ENCODE measurements at regions not wholly inside any gene's neighbourhood (a gene's known extent, or its start where the extent isn't known, plus 50 kb on each side); places are given as distances from the start of the nearest gene placed in this dataset.

DNA sequence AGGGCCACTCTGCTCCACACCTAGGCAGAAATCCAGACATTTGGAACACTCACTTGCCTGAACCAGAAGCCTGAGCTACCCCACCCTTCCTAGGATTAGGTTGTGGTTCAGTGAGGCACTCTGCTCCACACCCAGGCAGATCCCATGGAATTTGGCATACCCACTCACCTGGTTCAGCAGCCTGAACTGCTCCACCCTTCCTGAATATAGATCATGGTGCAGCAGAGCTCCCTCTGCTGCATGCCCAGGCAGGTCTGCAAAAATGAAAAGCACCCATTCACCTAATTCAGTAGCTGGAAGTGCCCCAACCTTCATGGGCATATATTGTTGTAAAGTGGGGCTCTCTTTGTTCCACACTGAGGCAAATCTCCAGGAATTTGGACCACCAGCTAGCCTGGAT lies 185.1 kb upstream of the CNTNAP5 start:
- intact Hi-C loops (cut with micrococcal nuclease; ENCODE audit: unreplicated experiment), result no loop called here
- H3K36me3 Mint-ChIP-seq (ENCODE audit: insufficient read depth, unreplicated experiment), result no peaks in the 10 kb centered on the region
- no TSS peak for BruUV-seq (replicated peaks)
- Histone ChIP-seq H3K27me3 (replicated peaks; ENCODE audit: control insufficient read depth, insufficient read depth, low read length) (no peaks in the 10 kb centered on the region), H3K4me1 (no peaks in the 10 kb centered on the region), H3K4me3 (ENCODE audit: low read depth, low read length) (no peak overlapping the region), H3K9me3 (peaks cover 9% of the 10 kb centered on the region; the same call in 1 of the 2 replicates), H3K36me3 (ENCODE audit: control insufficient read depth, insufficient read depth, low read length) (no peaks in the 10 kb centered on the region)
- H3K27ac Mint-ChIP-seq (ENCODE audit: unreplicated experiment), result no peak overlapping the region
- no peak overlapping the region for H3K4me3 Mint-ChIP-seq (ENCODE audit: unreplicated experiment)
- H3K27me3 Mint-ChIP-seq (ENCODE audit: insufficient read depth, unreplicated experiment), result no peaks in the 10 kb centered on the region
- H3K4me1 Mint-ChIP-seq (ENCODE audit: low read depth, unreplicated experiment), result no peaks in the 10 kb centered on the region
- POLR2A ChIA-PET, result no interaction called here
- TF ChIP-seq, protein P1, sequence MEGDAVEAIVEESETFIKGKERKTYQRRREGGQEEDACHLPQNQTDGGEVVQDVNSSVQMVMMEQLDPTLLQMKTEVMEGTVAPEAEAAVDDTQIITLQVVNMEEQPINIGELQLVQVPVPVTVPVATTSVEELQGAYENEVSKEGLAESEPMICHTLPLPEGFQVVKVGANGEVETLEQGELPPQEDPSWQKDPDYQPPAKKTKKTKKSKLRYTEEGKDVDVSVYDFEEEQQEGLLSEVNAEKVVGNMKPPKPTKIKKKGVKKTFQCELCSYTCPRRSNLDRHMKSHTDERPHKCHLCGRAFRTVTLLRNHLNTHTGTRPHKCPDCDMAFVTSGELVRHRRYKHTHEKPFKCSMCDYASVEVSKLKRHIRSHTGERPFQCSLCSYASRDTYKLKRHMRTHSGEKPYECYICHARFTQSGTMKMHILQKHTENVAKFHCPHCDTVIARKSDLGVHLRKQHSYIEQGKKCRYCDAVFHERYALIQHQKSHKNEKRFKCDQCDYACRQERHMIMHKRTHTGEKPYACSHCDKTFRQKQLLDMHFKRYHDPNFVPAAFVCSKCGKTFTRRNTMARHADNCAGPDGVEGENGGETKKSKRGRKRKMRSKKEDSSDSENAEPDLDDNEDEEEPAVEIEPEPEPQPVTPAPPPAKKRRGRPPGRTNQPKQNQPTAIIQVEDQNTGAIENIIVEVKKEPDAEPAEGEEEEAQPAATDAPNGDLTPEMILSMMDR (IDR thresholded peaks at IDR 0.05; ENCODE audit: insufficient read depth in 1 of 2, low read depth in 1 of 2, low read length in 1 of 2, severe bottlenecking in 1 of 2, unreplicated experiment in 1 of 2), result no peak
- CTCF ChIA-PET, result no interaction called here
- no peak for DNase-seq
- peaks cover 12% of the 10 kb centered on the region for H3K9me3 Mint-ChIP-seq (ENCODE audit: unreplicated experiment)

GRCh38 chr2:123840574-123840973 lies 184.5 kb upstream of the CNTNAP5 start:
- Histone ChIP-seq H3K36me3 (ENCODE audit: control insufficient read depth, insufficient read depth, low read length) (no peaks in the 10 kb centered on the region), H3K27me3 (replicated peaks; ENCODE audit: control insufficient read depth, insufficient read depth, low read length) (no peaks in the 10 kb centered on the region), H3K4me1 (no peaks in the 10 kb centered on the region), H3K9me3 (peaks cover 9% of the 10 kb centered on the region; the same call in 1 of the 2 replicates), H3K4me3 (ENCODE audit: low read depth, low read length) (no peak overlapping the region)
- TF ChIP-seq, protein P1 (IDR thresholded peaks at IDR 0.05; ENCODE audit: insufficient read depth in 1 of 2, low read depth in 1 of 2, low read length in 1 of 2, severe bottlenecking in 1 of 2, unreplicated experiment in 1 of 2), result no peak
- DNase-seq, result no peak
- Mint-ChIP-seq H3K9me3 (ENCODE audit: unreplicated experiment) (peaks cover 12% of the 10 kb centered on the region), H3K4me3 (ENCODE audit: unreplicated experiment) (no peak overlapping the region), H3K27me3 (ENCODE audit: insufficient read depth, unreplicated experiment) (no peaks in the 10 kb centered on the region), H3K27ac (ENCODE audit: unreplicated experiment) (no peak overlapping the region), H3K36me3 (ENCODE audit: insufficient read depth, unreplicated experiment) (no peaks in the 10 kb centered on the region), H3K4me1 (ENCODE audit: low read depth, unreplicated experiment) (no peaks in the 10 kb centered on the region)
- intact Hi-C loops (cut with micrococcal nuclease; ENCODE audit: unreplicated experiment), result no loop called here
- POLR2A ChIA-PET, result no interaction called here
- CTCF ChIA-PET, result no interaction called here
- no TSS peak for BruUV-seq (replicated peaks)

- H3K4me1 Mint-ChIP-seq (ENCODE audit: low read depth, unreplicated experiment), result no peaks in the 10 kb centered on the region
- Histone ChIP-seq H3K4me1 (no peaks in the 10 kb centered on the region), H3K9me3 (0 out of 2 replicates have a peak, but pooled peaks cover 4% of the 10 kb centered on the region), H3K36me3 (ENCODE audit: control insufficient read depth, insufficient read depth, low read length) (no peaks in the 10 kb centered on the region), H3K4me3 (ENCODE audit: low read depth, low read length) (no peak overlapping the region), H3K27me3 (replicated peaks; ENCODE audit: control insufficient read depth, insufficient read depth, low read length) (no peaks in the 10 kb centered on the region)
- H3K36me3 Mint-ChIP-seq (ENCODE audit: insufficient read depth, unreplicated experiment), result peaks cover 6% of the 10 kb centered on the region
- no peaks in the 10 kb centered on the region for H3K27me3 Mint-ChIP-seq (ENCODE audit: insufficient read depth, unreplicated experiment)
- peaks cover 48% of the 10 kb centered on the region for H3K9me3 Mint-ChIP-seq (ENCODE audit: unreplicated experiment)
- intact Hi-C loops (cut with micrococcal nuclease; ENCODE audit: unreplicated experiment), result no loop called here
- POLR2A ChIA-PET, result no interaction called here
- H3K27ac Mint-ChIP-seq (ENCODE audit: unreplicated experiment), result no peak overlapping the region
- CTCF ChIA-PET, result no interaction called here
- TF ChIP-seq, protein P1 (IDR thresholded peaks at IDR 0.05; ENCODE audit: insufficient read depth in 1 of 2, low read depth in 1 of 2, low read length in 1 of 2, severe bottlenecking in 1 of 2, unreplicated experiment in 1 of 2), result no peak
- BruUV-seq (replicated peaks), result no TSS peak
- H3K4me3 Mint-ChIP-seq (ENCODE audit: unreplicated experiment), result no peak overlapping the region
- DNase-seq, result no peak
These were observed 173.8 kb upstream of the CNTNAP5 start for GRCh38 chr2:123851281-123851680.

Measured in Caco-2 (cell line).